Fibroblast of the conjunctiva (primary cell): ENCODE measurements at regions not wholly inside any gene's neighbourhood (a gene's known extent, or its start where the extent isn't known, plus 50 kb on each side); places are given as distances from the start of the nearest gene placed in this dataset.

Source experiments
- DNase-seq: peaks from one replicate; pipeline ENCODE4 v3.0.0-alpha.2; 2010; ENCODE audit warnings: low read depth

DNA sequence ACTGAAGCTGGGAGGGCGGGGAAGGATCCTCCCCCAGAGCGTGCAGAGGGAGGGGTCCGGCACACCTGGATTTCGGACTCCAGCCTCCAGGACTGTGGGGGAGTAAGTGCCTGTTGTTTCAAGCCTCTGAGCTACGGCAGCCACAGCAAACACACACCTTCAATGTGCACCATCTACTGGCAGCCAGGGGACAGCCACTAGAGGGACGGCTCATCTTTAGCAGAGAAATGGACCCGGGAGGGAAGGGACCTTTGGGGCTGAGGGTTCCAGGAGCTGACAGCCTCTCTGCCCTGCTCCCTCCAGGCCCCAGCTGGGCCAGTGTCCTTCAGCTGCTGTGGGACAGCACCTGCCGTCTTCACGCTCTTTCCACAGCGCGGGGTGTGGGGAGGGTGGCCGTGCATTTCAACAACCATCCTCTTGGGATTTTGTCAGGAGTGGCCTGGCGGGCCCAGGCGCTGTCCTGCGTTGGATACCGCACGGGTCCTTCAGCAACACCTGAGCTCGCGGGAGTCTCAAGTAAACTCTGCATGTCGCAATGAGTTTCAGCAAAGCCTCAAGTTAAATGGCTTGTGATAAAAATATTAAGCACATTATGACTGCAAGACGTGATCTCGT lies 209.2 kb upstream of the C14orf180 start:
- no peak for DNase-seq

DNA sequence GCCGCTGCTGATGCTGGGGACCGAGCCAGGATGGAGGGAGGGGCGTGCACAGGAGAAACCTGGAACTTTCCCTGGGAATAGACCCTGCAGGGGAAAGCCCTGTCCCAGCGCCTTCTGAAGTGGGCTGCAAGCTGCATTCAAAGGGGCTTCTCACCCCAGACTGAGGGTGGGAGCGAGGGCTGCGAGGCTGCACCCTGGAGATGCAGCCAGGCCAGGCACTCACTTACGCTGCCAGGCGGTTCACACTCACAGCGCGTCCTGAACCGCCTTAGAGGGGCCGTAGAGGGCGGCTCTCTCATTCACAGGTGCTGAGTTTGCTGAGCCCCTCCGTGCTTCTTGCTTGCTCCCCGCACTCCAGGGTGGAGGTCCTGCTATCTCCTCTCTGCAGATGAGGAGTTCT lies 208.5 kb upstream of the C14orf180 start:
- no peak for DNase-seq

DNA sequence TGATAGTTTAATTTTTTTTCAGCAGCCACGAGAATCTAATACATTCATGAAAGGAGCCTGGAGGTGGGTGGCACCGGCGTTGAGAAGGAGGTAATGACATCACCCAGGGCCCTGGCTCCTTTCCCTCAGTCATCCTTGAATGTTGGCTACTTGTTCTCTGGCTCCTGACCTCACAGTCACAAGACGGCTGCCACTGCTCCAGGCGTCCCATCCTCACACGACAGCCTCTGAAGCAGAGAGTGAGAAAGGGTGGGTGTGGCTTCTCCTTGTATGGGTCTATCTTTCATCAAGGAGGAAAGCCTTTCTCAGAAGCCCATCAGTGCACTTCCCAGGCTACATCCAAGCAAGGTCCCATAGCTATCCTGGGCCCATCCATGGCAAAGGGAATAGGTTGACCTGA lies 207.6 kb upstream of the C14orf180 start:
- DNase-seq = no peak

DNA sequence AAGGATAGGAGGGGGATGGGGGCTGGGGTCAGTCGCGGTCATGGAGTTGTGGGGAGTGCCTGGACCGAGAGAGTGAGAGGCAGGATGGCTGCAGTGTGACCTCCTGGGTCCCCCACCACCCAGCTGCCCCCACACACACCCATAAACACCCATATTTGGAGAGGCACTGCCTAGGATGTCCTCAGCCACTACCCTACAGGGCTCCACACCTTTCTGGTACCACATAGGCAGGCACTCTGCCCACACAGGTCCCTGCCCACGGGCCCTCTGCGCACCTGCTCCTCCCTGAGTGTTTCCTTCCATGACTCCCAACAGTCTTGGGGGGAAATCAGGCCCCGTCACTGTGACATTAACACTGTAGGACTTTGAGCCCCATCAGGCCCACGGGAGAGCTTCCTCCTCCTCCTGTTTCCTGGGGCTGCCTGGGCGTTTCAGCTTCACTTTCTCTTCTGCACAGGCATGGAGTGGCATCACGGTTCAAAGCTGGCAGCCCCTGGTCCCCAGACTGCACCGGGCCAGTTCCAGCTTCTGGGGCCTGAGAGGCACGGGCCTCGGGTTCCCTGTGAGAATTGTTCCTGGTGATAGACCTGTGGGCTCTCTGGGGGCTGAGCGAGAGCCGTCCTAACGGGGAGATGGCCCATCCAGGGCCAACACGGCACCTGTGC lies 207.0 kb upstream of the C14orf180 start:
- no peak for DNase-seq

DNA sequence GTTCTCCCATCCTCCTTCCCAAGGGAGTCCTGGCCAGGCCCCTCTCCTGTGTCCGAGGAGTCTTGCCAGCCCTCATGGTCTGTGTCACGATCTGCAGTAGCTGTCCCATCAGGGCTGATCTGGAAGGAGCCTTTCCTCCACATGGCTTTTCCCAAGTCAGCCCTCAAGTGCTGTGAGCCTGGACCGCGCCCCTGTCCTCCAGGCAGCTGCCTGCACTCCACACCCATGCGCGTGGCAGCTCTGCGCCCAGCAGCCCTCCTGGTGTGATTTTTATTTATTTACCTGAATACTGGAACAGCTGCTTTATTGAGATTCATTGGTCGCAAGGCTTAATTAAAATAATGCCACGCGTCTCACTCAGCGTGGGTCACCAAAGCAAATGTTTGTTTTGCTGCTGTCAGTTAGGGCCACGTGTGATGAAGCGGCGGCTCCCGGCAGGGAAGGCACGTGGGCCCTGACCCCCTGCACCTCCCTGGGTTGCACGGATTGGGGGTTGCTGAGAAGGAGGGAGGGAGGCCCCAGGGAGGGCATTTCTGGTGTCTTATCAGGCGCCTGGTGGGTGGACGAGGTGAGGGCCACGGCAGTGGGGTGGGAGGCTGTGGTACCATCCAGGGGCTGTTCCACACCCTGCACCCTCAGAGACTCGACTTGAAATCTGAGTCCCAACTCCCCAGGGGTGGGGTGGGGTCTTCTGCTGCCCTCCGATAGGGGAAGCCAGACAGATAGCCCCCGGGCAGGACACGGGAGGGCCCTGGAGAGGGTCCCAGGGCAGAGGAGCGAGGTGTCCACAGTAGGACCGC lies 206.3 kb upstream of the C14orf180 start:
- no peak for DNase-seq

DNA sequence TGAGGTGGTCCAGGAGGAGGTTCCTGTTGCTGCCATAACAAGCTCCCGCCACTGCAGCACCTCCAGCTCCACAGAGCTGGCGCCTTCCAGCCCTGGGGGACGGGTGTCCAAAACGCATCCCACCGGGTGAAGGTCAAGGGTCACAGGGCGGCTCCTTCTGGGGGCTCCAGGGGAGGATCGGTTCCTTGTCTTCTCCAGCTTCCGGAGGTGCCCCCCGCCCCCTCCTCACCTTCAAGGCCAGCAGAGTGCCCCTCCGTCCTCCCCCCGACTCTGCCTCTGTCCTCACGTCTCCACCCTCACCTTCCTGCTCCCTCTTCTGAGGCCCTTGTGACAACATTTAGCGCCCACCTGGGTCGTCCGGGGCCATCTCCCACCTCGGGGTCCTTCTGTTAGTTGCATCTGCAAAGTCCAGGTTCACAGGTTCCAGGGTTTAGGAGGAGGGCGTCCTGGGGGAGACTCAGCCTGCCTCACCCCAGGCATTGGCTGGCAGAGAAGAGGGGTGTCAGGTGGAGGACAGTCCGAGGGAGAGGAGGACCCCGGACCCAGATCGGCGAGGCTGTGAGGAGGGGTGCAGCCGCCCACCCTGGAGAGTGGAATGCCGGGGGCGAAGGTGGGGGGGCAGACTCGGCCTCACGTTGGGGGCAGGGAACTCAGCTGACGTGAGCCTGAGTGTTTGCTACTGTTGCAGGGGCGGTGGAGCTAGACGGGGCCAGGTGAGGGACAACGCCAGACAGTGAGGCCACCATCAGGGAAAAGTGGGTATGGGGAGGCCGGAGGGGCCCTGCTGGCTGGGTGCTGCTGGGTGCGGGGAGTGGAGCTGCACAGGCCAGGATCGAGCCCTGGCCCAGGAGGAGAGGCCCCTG lies 205.5 kb upstream of the C14orf180 start:
- DNase-seq = no peak

DNA sequence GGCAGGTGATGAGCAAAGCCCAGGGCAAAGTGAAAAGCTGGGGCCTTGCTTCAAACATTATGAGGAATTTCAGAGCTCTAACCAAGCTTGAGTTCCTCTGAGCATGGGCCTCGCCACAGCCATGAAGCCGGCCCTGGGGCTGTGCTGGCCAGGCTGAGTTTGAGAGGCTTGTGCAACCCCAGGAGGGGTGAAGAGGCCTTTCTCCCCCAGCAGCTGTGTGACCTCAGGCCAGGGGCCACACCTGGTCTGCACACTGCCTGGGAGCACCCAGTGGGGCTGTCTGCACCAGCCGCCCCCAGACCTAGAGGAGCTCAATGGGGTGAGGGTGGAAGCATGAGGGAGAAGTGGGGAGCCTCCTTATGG lies 204.9 kb upstream of the C14orf180 start:
- DNase-seq = no peak

DNA sequence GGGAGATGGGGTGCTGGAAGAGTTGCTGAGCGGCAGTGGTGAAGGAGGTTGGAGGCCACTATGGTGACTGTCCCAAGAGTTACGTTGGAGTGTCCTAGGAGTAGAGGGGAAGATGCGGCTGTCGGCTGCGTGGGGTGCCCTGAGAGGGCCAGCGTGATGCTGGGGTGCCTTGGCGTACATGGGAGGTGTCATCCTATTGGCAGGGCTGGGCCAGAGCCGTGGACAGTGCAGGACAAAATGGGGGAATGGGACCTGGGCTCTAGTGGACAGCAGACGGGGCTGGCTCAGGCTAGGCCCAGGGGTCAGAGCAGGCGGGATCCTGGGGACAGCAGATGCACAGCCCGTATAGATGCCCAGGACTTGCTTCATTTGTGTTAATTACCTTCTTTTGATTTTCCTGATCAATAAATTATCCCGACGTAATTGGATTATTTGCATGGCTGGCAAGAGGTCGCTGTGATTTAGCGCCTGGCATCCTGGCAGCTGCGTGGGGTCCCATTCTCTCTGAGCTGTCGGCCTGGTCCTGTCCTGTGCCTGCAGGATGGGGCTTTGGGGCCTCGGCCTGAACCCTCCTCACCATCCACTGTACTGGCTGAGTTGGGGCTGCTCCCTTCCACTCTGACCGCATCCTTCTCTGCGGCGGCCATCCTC lies 203.9 kb upstream of the C14orf180 start:
- DNase-seq = no peak

DNA sequence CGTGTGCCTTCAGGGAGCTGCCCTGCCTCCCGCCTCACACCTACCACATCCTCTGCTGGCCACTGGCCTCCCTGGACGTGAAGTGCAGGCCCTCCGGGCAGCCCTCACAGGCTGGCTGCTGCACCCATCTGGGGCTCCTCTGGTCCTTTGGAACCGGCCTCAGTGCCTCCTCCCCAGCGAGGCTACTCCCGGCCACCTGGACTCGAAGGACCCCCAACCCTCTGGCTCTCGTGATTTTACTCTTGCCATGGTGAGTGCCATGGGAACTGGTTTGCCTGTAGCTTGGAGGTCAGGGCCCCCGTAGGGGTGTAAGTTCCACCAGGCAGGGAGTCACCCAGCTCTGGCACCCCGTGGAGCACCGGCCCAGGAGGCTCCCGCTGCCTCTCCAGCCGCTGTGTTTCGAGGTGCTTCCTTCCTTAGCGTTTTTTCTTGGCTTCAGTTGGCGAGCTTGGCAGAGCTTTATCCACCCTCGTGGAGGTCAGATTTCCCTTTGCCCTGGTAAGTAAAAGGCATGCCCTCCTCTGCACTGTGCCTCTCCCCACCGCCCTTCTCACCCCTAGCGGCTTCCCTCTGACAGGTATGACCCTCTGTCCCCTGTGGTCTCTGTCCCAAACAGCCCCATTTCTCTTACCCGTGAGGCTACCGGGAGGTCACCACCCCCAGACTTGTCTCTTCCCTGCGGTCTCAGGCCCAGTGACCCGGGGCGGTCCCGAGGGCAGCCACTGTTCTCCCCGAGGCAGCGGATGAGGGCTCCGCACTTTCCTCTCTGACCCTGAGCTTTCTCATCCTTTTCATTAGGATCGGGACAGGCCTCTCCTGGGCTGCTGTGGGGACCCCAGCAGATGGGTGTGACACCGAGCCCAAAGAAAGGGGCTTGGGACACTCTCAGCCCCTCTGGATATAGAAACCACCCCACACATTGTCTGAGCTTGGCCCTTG lies 203.1 kb upstream of the C14orf180 start:
- DNase-seq = no peak

DNA sequence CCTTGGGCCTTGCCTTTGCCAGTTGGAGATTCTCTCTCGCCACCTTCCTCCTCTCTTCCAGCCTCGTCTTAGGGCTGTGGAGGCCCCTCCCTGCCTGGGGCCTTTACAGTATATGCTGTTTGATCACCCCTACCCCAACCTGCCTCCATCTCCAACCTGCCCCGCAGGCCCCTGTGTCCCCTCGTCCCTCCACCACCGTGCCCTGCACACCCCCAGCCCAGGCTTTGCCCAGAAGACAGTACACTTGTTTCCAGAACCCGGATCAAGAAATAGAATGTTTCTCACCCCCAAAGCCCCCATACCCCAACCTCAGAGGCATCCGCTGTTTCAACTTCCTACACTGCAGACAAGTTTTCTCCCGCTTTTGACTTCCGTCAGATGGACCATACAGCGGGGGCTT lies 202.3 kb upstream of the C14orf180 start:
- DNase-seq = no peak

DNA sequence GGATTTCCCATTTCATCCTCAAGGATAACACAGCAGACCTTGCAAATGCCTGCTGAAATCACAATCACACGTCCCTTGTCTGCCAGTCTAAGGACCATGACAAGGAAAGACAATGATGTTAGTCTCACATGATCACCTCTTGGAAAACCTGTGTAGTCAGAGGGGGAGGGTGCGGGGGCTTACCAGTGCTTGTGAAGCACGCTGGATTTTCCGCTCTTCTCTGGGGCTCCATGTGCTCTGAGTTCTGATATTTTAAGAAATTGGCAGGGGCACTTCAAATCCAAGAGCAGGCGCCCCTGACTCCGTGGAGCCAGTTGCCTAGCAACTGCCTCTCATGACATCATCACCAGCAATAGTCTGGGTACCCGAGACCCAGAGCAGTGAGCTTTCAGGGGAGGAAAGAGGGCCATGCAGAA lies 200.9 kb upstream of the C14orf180 start:
- DNase-seq = no peak

DNA sequence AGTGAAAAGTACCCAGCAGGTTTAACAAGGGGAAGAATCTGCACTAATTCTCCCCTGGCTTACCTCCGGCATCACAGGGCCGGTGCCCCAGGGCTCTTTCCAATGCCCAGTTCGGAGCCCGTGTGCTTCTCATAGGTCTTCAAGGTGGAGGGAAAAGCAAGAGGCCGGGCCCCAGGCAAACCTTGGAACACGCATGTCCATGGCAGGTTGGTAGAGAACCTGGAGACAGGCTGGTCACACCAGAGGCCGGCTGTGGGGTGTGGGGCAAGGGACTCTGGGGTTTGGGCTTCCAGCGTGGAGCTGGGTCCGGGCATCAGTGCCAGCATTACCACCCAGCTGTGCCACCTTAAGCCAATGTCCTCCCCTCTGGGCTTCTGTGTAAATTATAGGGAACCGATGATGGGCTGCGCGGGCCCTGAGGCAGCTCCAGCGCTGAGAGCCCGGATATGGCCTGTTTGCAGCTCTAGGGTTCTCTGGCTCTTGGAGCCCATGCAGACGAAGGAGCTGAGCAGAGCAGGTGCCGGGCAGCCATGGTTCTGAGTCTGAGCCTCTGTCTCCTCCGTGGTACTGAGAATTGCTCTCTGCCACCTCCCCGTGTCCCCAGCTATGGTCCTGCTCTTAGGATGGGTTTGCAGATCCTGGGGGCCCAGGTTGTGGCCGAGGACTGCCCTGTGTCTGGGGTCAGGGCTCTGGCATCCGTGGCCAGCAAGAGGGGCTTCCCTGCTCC lies 197.0 kb upstream of the C14orf180 start:
- no peak for DNase-seq

DNA sequence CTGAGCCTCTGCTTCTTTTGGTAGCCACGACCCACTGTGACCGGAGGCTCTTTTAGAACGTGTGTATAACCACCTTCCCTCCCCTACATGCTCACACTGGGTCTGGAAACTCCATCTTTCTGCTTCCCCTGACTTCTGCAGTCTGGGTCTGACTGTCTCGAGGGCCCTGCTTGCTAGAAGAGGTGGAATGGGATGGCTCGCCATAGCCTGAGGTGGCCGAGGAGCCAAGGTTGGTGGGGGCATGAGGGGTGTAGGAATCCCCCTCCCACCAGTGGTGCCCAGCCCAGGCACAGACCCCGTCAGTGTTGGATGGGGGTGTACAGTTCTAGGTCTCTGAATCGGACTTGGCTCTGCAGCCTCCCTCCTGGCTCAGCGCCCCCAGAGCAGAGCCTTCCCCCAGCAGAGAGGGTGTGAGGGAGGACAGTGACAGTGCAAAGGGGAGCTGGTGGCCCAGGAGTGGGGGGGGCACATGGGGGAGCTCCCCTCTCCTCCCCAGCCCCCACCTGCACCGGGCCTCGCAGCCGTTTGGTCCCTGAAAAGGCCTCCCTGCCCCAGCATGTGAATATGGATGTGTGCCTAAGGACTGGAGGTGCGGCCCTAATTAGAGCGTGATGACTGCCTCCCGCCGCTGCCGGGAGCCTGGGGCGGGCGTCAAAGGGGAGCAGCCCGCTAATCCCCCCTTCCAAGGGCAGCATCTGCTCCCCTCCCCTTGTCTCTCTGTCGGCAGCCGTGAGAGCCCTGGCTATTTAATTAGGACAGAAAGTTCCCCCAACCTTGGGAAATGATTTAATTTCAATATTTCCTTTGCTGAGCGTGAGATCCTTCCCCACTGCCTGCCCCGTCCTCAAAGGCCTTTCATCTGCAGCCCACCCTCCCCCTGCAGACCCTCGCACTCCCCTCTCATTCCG lies 196.2 kb upstream of the C14orf180 start:
- no peak for DNase-seq

DNA sequence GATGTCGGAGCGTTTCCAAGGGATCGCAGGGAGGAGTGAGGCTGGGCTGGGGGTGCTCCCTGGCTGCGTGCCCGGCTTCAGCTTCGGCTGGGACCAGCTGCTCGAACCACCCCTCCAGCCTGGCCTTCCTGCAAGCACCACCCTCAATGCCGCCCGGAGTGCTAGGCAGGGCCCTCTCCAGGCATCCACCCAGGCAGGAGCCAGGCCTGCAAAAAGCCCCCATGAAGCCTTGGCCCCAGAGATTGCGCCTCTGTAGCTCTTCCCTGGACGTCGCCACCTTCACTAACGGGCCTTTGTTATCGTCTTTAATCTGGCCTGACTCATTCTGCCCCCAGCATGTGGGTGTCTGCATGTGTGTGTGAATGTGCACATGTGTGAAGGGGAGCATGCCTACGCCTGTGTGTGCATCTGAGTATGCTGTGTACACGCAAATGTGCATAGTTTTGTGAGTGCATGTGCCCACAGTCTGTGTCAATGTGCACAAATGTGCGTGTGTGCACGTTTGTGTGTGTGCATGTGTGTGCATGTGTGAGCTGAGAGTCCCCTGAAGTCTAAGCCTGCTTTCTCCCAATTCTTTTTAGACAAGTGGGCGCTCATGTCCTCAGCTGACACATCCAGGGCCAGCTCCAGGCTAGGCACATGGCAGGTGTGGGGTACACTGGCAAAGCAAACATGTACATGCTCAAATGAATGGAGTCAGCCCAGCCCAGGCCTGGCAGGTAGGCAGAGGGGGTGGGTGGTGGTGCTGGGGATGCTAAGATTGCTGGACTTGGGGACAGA lies 195.4 kb upstream of the C14orf180 start:
- DNase-seq = no peak

DNA sequence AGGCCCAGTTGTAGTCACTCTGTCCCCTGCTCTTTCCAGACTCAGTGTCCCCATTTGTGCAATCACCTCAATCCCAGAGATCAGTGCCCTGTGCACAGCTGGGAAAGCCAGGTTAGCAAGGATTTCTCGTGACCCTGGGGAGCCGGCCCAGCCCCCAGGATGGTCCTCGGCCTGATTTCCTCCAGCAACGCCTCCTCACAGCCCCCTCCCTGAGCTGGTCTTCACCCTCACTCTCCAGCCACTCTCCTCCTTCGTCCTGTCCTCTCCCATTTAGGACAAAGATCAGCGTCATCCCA lies 194.8 kb upstream of the C14orf180 start:
- no peak for DNase-seq

DNA sequence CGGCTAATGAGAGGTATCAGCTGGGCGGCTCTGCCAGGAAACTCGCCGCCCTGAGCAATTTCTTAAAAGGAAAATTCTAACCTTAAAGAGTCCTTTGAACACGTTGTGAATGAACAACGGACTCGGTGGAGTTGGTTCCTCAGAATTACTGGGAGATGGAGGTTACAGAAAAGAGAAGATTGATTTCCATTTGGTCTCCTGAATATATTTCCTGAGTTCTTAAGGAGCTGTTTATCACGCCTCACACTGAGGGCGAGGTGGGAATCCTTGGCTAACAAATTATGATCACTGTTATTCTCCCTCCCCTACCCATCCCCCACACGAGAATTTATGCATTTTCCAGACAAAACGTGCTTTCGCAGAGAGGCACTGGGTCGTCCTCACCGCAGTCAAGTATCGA lies 194.5 kb upstream of the C14orf180 start:
- DNase-seq = no peak

DNA sequence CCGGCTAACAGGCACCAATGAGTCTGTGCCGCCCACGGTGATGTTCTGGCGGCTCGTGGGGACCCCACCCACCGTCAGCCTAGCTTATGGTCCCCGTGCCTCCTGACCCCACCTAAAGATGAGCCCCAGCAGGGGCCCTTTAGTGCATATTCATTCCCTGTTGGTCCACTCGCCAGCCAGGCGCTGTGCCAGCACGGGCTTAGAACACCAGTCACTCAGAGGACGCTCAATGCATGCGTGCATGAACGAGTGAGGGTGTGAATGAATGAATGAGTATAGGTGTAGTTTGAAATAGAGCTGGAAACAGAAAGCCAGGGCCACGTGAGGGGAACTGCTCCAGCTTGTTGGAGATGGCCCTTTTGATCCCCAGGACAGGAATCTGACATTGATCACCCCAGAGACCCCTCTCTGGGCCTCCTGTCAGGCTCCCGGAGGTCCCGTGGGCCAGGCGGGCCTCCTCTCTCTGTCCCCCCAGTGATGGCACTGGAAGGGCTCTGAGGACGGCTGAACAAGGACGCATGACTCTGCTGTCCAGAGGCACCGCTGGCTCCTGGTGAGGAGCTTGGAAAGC lies 193.9 kb upstream of the C14orf180 start:
- DNase-seq = no peak
